ENCODE measurements at regions not wholly inside any gene's neighbourhood (a gene's known extent, or its start where the extent isn't known, plus 50 kb on each side); places are given as distances from the start of the nearest gene placed in this dataset.

DNA sequence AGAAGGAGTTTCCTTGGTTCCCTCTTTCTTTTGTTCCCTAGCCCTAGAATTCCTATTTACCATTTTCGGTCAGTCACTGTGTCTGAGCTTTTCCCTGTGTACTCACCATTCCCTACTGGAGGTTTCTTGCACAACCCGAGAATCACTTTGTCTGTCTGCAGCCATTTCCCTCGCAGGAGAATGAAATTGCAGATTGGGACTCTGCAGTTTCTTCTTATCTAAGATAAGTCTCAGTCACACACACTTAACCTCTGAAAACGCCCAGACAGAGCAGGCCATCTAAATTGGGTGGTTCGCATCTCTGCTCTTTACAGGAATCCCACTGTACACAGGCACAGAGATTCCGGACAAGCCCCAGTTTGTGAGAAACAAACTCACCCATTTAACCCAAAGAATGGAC is 58.6 kb upstream of the CNTNAP2 start:
- BruUV-seq (replicated peaks): no TSS peak
- H3K4me1 ChIP-seq (ENCODE audit: control insufficient read depth, extremely low read depth, insufficient read depth, low read length): no peaks in the 10 kb centered on the region
- DNase-seq (ENCODE audit: low read depth, low spot score) (no peak), FAIRE-seq (no peak)
- CTCF ChIA-PET: no interaction called here
- no peak overlapping the region for H2AFZ ChIP-seq (ENCODE audit: low read depth, low read length)
- no peaks in the 10 kb centered on the region for H3K79me2 ChIP-seq (ENCODE audit: control insufficient read depth, insufficient read depth, low read length)
- no peaks in the 10 kb centered on the region for H3K36me3 ChIP-seq (ENCODE audit: control insufficient read depth in 2 of 2, extremely low read depth in 1 of 2, insufficient read depth in 2 of 2, low read length in 2 of 2)
- H3K9me3 ChIP-seq (replicated peaks; ENCODE audit: control insufficient read depth, insufficient read depth, low read length): peaks cover 5% of the 10 kb centered on the region
- TF ChIP-seq POLR2A (IDR thresholded peaks at IDR 0.05; ENCODE audit: low read depth, low read length) (no peak), JUN (IDR thresholded peaks at IDR 0.05; ENCODE audit: borderline replicate concordance, insufficient read depth, insufficient read length, low read depth) (no peak), GATA2 (IDR thresholded peaks at IDR 0.05; ENCODE audit: insufficient read depth, insufficient read length, low read depth, low read length) (no peak), FOS (IDR thresholded peaks at IDR 0.05; ENCODE audit: borderline replicate concordance, insufficient read depth, low read length) (no peak), MYC (IDR thresholded peaks at IDR 0.05; ENCODE audit: low read depth, low read length) (no peak), POLR2AphosphoS5 (IDR thresholded peaks at IDR 0.05; ENCODE audit: insufficient read depth, low read depth, low read length) (no peak), EZH2 (IDR thresholded peaks at IDR 0.05; ENCODE audit: borderline replicate concordance, low read depth, low read length, severe bottlenecking) (no peak)
- TF ChIP-seq, protein P1, sequence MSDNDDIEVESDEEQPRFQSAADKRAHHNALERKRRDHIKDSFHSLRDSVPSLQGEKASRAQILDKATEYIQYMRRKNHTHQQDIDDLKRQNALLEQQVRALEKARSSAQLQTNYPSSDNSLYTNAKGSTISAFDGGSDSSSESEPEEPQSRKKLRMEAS (IDR thresholded peaks at IDR 0.05; ENCODE audit: insufficient read depth, insufficient read length): no peak
- TF ChIP-seq, protein P2, sequence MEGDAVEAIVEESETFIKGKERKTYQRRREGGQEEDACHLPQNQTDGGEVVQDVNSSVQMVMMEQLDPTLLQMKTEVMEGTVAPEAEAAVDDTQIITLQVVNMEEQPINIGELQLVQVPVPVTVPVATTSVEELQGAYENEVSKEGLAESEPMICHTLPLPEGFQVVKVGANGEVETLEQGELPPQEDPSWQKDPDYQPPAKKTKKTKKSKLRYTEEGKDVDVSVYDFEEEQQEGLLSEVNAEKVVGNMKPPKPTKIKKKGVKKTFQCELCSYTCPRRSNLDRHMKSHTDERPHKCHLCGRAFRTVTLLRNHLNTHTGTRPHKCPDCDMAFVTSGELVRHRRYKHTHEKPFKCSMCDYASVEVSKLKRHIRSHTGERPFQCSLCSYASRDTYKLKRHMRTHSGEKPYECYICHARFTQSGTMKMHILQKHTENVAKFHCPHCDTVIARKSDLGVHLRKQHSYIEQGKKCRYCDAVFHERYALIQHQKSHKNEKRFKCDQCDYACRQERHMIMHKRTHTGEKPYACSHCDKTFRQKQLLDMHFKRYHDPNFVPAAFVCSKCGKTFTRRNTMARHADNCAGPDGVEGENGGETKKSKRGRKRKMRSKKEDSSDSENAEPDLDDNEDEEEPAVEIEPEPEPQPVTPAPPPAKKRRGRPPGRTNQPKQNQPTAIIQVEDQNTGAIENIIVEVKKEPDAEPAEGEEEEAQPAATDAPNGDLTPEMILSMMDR (IDR thresholded peaks at IDR 0.05; ENCODE audit: extremely low read depth in 1 of 2, insufficient read depth in 1 of 2, low read depth in 1 of 2, low read length in 2 of 2): no peak
- POLR2A ChIA-PET: no interaction called here
- intact Hi-C loops (cut with micrococcal nuclease): no loop called here
- H3K9ac ChIP-seq (replicated peaks; ENCODE audit: extremely low read depth, insufficient read depth, low read length): no peak overlapping the region
- H3K27ac ChIP-seq (ENCODE audit: insufficient read depth, low read depth, low read length): no peak overlapping the region
- H4K20me1 ChIP-seq (replicated peaks; ENCODE audit: control insufficient read depth, extremely low read depth, insufficient read depth, low read length): no peaks in the 10 kb centered on the region
- H3K9me1 ChIP-seq (replicated peaks; ENCODE audit: control insufficient read depth, extremely low read depth, insufficient read depth, low read length): no peaks in the 10 kb centered on the region
- no peak overlapping the region for H3K4me2 ChIP-seq (ENCODE audit: insufficient read depth, low read length)
- dilution Hi-C loops (cut with MboI; ENCODE audit: extremely low pct_ligation_motif_present, low sequenced_read_pairs): no loop called here
- H3K4me3 ChIP-seq (replicated peaks in 1 of 3; ENCODE audit: insufficient read depth in 1 of 3, low read depth in 1 of 3, low read length in 3 of 3): no peak overlapping the region
- no peaks in the 10 kb centered on the region for H3K27me3 ChIP-seq (ENCODE audit: control insufficient read depth in 2 of 2, insufficient read depth in 2 of 2, low read length in 2 of 2)

All from endothelial cell of umbilical vein (primary cell).